ENCODE measurements at regions not wholly inside any gene's neighbourhood (a gene's known extent, or its start where the extent isn't known, plus 50 kb on each side); places are given as distances from the start of the nearest gene placed in this dataset.

DNA sequence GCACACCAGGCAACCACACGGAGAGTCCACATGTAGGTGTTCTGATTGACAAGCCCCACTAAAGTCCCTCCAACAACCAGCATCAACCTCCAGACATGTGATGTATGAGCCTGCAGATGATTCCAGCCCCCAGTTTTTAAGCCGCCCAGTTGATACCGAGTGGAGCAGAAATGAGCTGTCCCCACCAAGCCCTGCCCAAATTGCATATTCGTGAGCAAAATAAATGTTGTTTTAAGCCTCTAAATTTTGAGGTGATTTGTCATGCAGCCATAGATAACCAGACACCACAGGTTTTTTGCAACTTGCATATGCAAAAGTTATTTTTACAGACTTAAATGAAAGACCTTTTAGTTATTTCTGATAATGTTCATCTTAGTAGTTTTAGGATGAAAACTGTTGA is 187.7 kb downstream of the PIK3R1 start:
- peaks cover 6% of the 10 kb centered on the region for H3K4me1 ChIP-seq
- intact Hi-C loops (cut with DNase I) = no loop called here
- H3K4me3 ChIP-seq = no peak overlapping the region
- no peaks in the 10 kb centered on the region for H3K9me3 ChIP-seq
- H3K27me3 ChIP-seq (ENCODE audit: low read depth) = no peaks in the 10 kb centered on the region
- TF ChIP-seq CTCF (IDR thresholded peaks at IDR 0.05) = no peak
- no peak overlapping the region for H3K27ac ChIP-seq
- no peak for ATAC-seq
- no peaks in the 10 kb centered on the region for H3K36me3 ChIP-seq
- DNase-seq = no peak

DNA sequence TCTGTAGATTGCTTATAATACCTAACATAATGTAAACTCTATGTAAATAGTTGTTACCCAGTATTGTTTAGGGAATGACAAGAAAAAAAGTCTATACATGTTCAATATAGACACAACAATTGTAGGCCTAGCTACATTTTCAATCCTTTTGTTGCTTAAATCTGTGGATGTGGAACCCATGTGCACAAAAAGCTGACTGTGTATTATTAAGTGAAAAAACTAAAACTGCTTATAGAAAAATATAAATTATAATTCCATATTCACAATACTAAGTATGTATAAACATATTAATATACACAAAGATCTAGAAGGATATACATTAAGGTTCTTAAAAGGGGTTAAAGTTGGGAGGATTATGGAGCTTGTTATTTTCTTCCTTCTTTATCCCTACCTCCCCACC is 188.7 kb downstream of the PIK3R1 start:
- no peak for DNase-seq
- H3K27ac ChIP-seq = no peak overlapping the region
- no peaks in the 10 kb centered on the region for H3K9me3 ChIP-seq
- intact Hi-C loops (cut with DNase I) = no loop called here
- H3K27me3 ChIP-seq (ENCODE audit: low read depth) = no peaks in the 10 kb centered on the region
- no peak overlapping the region for H3K4me3 ChIP-seq
- ATAC-seq = no peak
- no peak for TF ChIP-seq CTCF (IDR thresholded peaks at IDR 0.05)
- no peaks in the 10 kb centered on the region for H3K36me3 ChIP-seq
- H3K4me1 ChIP-seq = peaks cover 6% of the 10 kb centered on the region

- H3K4me3 ChIP-seq = no peak overlapping the region
- H3K4me1 ChIP-seq = peaks cover 6% of the 10 kb centered on the region
- ATAC-seq (no peak), DNase-seq (no peak)
- H3K27me3 ChIP-seq (ENCODE audit: low read depth) = no peaks in the 10 kb centered on the region
- H3K27ac ChIP-seq = no peak overlapping the region
- intact Hi-C loops (cut with DNase I) = no loop called here
- no peaks in the 10 kb centered on the region for H3K9me3 ChIP-seq
- no peak for TF ChIP-seq CTCF (IDR thresholded peaks at IDR 0.05)
- H3K36me3 ChIP-seq = no peaks in the 10 kb centered on the region
Observed at GRCh38 chr5:68405026-68405684, 189.6 kb downstream of the PIK3R1 start.

DNA sequence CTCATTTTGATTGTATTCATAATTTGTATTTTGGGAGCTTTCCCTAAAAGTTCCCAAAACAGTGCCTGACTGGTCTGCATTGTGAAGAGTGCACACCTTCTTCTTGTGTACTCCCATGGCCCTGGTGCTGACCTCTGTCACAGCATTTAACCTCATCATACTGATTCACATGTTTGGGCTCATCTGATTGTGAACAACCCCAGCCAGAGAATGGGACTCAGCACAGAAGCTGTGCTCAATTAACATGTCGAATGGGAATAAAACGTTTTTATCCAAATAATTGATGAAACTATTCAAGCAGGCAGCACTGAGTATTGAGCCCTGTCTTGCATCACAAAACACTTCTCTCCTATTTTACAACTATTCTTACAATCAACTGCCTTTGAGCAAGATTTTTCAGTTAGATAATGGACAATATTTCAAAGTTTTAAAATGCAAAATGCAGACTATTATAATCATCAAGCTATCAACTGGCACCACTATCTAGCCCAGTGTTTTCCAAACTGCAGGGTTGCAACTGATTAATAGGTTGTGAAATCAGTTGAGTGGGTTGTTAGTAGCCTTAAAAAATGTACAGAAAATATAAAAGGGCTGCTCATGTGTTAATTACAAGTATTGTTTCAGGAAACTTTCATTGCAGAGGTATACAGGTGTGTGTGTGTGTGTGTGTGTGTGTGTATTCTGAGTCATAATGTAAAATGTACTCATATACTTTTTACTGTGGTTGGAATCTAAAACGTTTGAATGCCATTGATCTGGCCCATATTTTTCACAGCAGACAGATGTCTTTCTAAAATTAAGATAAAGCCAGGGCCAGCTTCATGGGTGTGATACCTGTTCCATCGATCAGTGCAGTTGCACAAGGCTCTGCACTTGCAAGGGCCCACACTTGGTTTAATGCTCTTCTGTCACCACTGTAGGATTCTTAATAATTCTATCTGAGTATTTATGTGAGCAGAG is 190.5 kb downstream of the PIK3R1 start:
- intact Hi-C loops (cut with DNase I) = no loop called here
- DNase-seq (no peak), ATAC-seq (no peak)
- Histone ChIP-seq H3K4me3 (no peak overlapping the region), H3K27ac (no peak overlapping the region), H3K27me3 (ENCODE audit: low read depth) (no peaks in the 10 kb centered on the region), H3K36me3 (no peaks in the 10 kb centered on the region), H3K4me1 (peaks cover 6% of the 10 kb centered on the region), H3K9me3 (no peaks in the 10 kb centered on the region)
- TF ChIP-seq CTCF (IDR thresholded peaks at IDR 0.05) = no peak

GRCh38 chr5:68406767-68407241 is 191.2 kb downstream of the PIK3R1 start:
- peaks cover 6% of the 10 kb centered on the region for H3K4me1 ChIP-seq
- no peak overlapping the region for H3K4me3 ChIP-seq
- H3K27me3 ChIP-seq (ENCODE audit: low read depth) = no peaks in the 10 kb centered on the region
- intact Hi-C loops (cut with DNase I) = no loop called here
- no peak for TF ChIP-seq CTCF (IDR thresholded peaks at IDR 0.05)
- no peaks in the 10 kb centered on the region for H3K9me3 ChIP-seq
- no peak overlapping the region for H3K27ac ChIP-seq
- no peaks in the 10 kb centered on the region for H3K36me3 ChIP-seq
- DNase-seq (peak; percentile 45), ATAC-seq (peak; percentile 24 to 61)

Data from lower lobe of right lung (tissue), 2 donors.